ENCODE measurements at regions not wholly inside any gene's neighbourhood (a gene's known extent, or its start where the extent isn't known, plus 50 kb on each side); places are given as distances from the start of the nearest gene placed in this dataset.

DNA sequence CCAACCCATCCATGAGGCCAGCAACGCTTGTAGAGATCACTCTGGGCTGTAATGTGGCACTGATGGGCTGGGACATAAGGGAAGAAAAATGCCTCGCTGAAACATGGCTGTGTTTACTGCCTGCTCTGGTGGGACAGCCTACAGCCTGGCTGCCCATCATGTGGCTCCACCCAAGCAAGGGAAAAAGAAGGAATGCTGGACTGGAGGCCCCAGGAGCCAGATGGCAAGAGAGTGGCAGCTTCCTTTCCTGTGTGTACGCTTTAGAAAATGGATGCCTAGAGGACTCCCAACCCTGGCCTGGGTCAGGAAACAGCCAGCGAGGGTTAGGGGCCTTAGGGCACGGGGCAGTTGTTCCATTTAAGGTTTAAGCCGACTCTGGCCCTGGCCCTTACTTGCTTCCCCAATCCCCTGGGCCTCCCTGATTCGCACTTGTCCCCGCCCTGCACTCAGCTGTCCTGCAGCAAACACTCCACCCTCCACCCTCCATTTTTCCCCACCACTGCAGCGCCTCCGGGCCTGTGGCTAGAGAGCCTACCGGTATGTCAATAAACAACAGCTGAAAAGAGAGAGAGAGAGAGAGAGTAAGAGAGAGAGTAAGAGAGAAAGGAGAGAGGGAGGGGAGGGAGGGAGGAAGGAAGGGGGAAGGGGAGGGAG lies 819.4 kb downstream of the SEMA5A start:
- Histone ChIP-seq H4K20me1 (ENCODE audit: low read depth, low read length) (no peaks in the 10 kb centered on the region), H2AFZ (ENCODE audit: low read depth, low read length, severe bottlenecking) (no peak overlapping the region), H3K36me3 (ENCODE audit: low read length) (no peaks in the 10 kb centered on the region), H3F3A (ENCODE audit: insufficient read depth) (no peaks in the 10 kb centered on the region), H3K27me3 (ENCODE audit: low read length) (no peaks in the 10 kb centered on the region), H3K4me2 (ENCODE audit: low read depth, low read length, poor library complexity, severe bottlenecking) (no peak overlapping the region), H3K27ac (ENCODE audit: low read depth, low read length) (no peak overlapping the region), H3K9me3 (ENCODE audit: insufficient read depth, low read length) (no peaks in the 10 kb centered on the region), H3K9me2 (replicated peaks; ENCODE audit: insufficient read depth, low read length) (no peaks in the 10 kb centered on the region), H3K79me2 (ENCODE audit: insufficient read depth, low read length) (no peaks in the 10 kb centered on the region), H3K9ac (ENCODE audit: low read length) (no peak overlapping the region), H3K4me3 (ENCODE audit: insufficient read depth, low read length, poor library complexity, severe bottlenecking) (no peak overlapping the region)
- TF ChIP-seq, protein P1, sequence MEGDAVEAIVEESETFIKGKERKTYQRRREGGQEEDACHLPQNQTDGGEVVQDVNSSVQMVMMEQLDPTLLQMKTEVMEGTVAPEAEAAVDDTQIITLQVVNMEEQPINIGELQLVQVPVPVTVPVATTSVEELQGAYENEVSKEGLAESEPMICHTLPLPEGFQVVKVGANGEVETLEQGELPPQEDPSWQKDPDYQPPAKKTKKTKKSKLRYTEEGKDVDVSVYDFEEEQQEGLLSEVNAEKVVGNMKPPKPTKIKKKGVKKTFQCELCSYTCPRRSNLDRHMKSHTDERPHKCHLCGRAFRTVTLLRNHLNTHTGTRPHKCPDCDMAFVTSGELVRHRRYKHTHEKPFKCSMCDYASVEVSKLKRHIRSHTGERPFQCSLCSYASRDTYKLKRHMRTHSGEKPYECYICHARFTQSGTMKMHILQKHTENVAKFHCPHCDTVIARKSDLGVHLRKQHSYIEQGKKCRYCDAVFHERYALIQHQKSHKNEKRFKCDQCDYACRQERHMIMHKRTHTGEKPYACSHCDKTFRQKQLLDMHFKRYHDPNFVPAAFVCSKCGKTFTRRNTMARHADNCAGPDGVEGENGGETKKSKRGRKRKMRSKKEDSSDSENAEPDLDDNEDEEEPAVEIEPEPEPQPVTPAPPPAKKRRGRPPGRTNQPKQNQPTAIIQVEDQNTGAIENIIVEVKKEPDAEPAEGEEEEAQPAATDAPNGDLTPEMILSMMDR (IDR thresholded peaks at IDR 0.05; ENCODE audit: insufficient read depth, low read length, poor library complexity, severe bottlenecking) = no peak
- TF ChIP-seq EZH2phosphoT487 (conservative IDR thresholded peaks at IDR 0.05; ENCODE audit: low read length) = no peak

DNA sequence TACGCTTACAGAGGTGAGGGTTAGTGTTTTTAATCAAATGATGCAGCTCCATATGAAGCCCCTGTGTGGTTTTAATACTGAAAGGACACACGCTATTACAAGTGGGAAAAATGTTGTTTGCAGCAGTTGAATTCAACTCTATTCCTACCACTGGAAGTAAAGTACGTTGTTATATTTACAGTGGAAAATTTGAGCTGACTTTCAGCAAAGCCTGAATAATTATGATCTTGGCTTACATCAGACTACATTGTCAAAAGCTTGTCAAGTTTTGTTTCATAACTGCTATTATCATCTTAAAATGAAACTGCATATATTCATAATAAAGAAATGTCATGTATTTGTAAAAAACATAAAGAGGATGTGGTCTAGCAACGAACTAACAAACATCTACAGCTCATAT lies 818.5 kb downstream of the SEMA5A start:
- no peak overlapping the region for H3K9ac ChIP-seq (ENCODE audit: low read length)
- H4K20me1 ChIP-seq (ENCODE audit: low read depth, low read length) = no peaks in the 10 kb centered on the region
- H3K9me2 ChIP-seq (replicated peaks; ENCODE audit: insufficient read depth, low read length) = no peaks in the 10 kb centered on the region
- no peaks in the 10 kb centered on the region for H3K79me2 ChIP-seq (ENCODE audit: insufficient read depth, low read length)
- no peak overlapping the region for H2AFZ ChIP-seq (ENCODE audit: low read depth, low read length, severe bottlenecking)
- H3K27me3 ChIP-seq (ENCODE audit: low read length) = no peaks in the 10 kb centered on the region
- no peak overlapping the region for H3K27ac ChIP-seq (ENCODE audit: low read depth, low read length)
- TF ChIP-seq EZH2phosphoT487 (conservative IDR thresholded peaks at IDR 0.05; ENCODE audit: low read length) = no peak
- TF ChIP-seq, protein P1 (IDR thresholded peaks at IDR 0.05; ENCODE audit: insufficient read depth, low read length, poor library complexity, severe bottlenecking) = no peak
- H3K4me3 ChIP-seq (ENCODE audit: insufficient read depth, low read length, poor library complexity, severe bottlenecking) = no peak overlapping the region
- H3K9me3 ChIP-seq (ENCODE audit: insufficient read depth, low read length) = no peaks in the 10 kb centered on the region
- H3K4me2 ChIP-seq (ENCODE audit: low read depth, low read length, poor library complexity, severe bottlenecking) = no peak overlapping the region
- H3F3A ChIP-seq (ENCODE audit: insufficient read depth) = no peaks in the 10 kb centered on the region
- H3K36me3 ChIP-seq (ENCODE audit: low read length) = no peaks in the 10 kb centered on the region

DNA sequence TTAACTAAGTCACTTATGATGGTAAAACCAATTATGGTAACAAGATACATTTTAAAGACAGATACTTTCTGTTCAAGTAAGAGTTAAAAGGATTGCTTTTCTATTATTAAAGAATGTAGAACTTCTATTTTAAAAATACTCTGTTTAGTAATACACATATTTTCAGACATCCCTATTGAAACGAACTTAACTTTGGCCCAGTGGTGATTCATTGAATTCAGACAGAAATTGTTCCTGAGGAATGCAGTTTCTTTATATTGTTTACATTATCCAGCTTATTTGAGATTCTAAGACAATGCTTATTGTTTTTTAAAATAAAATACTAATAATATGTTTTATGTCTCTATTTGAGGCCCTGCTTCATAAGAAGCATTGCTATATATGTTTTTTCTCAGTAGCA lies 816.4 kb downstream of the SEMA5A start:
- Histone ChIP-seq H3K27ac (ENCODE audit: low read depth, low read length) (no peak overlapping the region), H3K27me3 (ENCODE audit: low read length) (no peaks in the 10 kb centered on the region), H3K79me2 (ENCODE audit: insufficient read depth, low read length) (no peaks in the 10 kb centered on the region), H2AFZ (ENCODE audit: low read depth, low read length, severe bottlenecking) (no peak overlapping the region), H3K4me2 (ENCODE audit: low read depth, low read length, poor library complexity, severe bottlenecking) (no peak overlapping the region), H3K4me3 (ENCODE audit: insufficient read depth, low read length, poor library complexity, severe bottlenecking) (no peak overlapping the region), H3K9me2 (replicated peaks; ENCODE audit: insufficient read depth, low read length) (no peaks in the 10 kb centered on the region), H3F3A (ENCODE audit: insufficient read depth) (no peaks in the 10 kb centered on the region), H3K9me3 (ENCODE audit: insufficient read depth, low read length) (no peaks in the 10 kb centered on the region), H3K9ac (ENCODE audit: low read length) (no peak overlapping the region), H4K20me1 (ENCODE audit: low read depth, low read length) (no peaks in the 10 kb centered on the region), H3K36me3 (ENCODE audit: low read length) (no peaks in the 10 kb centered on the region)
- no peak for TF ChIP-seq EZH2phosphoT487 (conservative IDR thresholded peaks at IDR 0.05; ENCODE audit: low read length)
- TF ChIP-seq, protein P1 (IDR thresholded peaks at IDR 0.05; ENCODE audit: insufficient read depth, low read length, poor library complexity, severe bottlenecking) = no peak
